GM23338 (cell line): ENCODE measurements at regions not wholly inside any gene's neighbourhood (a gene's known extent, or its start where the extent isn't known, plus 50 kb on each side); places are given as distances from the start of the nearest gene placed in this dataset.
A peak's percentile ranks its signal among the peaks of the same experiment; 100 is the strongest.

Source experiments
- ATAC-seq: fragments of 200-7000 bp; cut with Tn5 transposase; 3 replicates; pipeline ENCODE4 v1.9.1; 2020
- DNase-seq: peaks from one replicate; pipeline ENCODE4 v3.0.0-alpha.2; 2015; ENCODE audit warnings: low spot score
- H2AFZ ChIP-seq: fragments of 200-600 bp; sonication (generic); 2 replicates; pipeline ENCODE4 v1.8.0; 2016; ENCODE audit warnings: antibody characterized with exemption, mild to moderate bottlenecking, moderate library complexity
- H3F3A ChIP-seq: fragments of 200-600 bp; sonication (generic); replicated peaks from 2 replicates; pipeline ENCODE4 v1.8.0; 2017; ENCODE audit warnings: antibody characterized with exemption, mixed run types, low read depth
- H3K27ac ChIP-seq: fragments of 200-600 bp; sonication (generic); 2 replicates; pipeline ENCODE4 v1.6.1; 2016; ENCODE audit warnings: low read depth
- H3K27me3 ChIP-seq: fragments of 200-600 bp; sonication (generic); 2 replicates; pipeline ENCODE4 v1.8.0; 2016; ENCODE audit warnings: mild to moderate bottlenecking, mixed run types, moderate library complexity; ENCODE audit not compliant: insufficient read depth
- H3K36me3 ChIP-seq: fragments of 200-600 bp; sonication (generic); 2 replicates; pipeline ENCODE4 v1.8.0; 2016; ENCODE audit warnings: mild to moderate bottlenecking; ENCODE audit not compliant: insufficient read depth
- H3K4me1 ChIP-seq: fragments of 200-600 bp; sonication (generic); 2 replicates; pipeline ENCODE4 v1.8.0; 2016; ENCODE audit warnings: mild to moderate bottlenecking, moderate library complexity; ENCODE audit not compliant: insufficient read depth
- H3K4me2 ChIP-seq: fragments of 200-600 bp; sonication (generic); 2 replicates; pipeline ENCODE4 v1.7.1; 2017; ENCODE audit warnings: mixed run types
- H3K4me3 ChIP-seq: fragments of 200-600 bp; sonication (generic); 2 replicates; pipeline ENCODE4 v1.6.1; 2016; ENCODE audit warnings: mixed run types
- H3K79me2 ChIP-seq: fragments of 200-600 bp; sonication (generic); replicated peaks from 2 replicates; pipeline ENCODE4 v1.8.0; 2017; ENCODE audit warnings: mild to moderate bottlenecking; ENCODE audit not compliant: insufficient read depth
- H3K9me2 ChIP-seq: fragments of 200-600 bp; sonication (generic); 2 replicates; pipeline ENCODE4 v1.8.0; 2017; ENCODE audit not compliant: insufficient read depth
- H4K20me1 ChIP-seq: fragments of 200-600 bp; sonication (generic); replicated peaks from 2 replicates; pipeline ENCODE4 v1.8.0; 2017; ENCODE audit warnings: mild to moderate bottlenecking; ENCODE audit not compliant: insufficient read depth
- H3K27ac Mint-ChIP-seq: 2 replicates; pipeline ENCODE4 v1.8.0; 2020; ENCODE audit warnings: inconsistent platforms, mild to moderate bottlenecking, moderate library complexity, mixed read lengths
- H3K27me3 Mint-ChIP-seq: 3 replicates; pipeline ENCODE4 v1.8.0; 2022; ENCODE audit warnings: low read depth, mild to moderate bottlenecking, moderate library complexity, mixed read lengths, inconsistent platforms; ENCODE audit not compliant: insufficient read depth, poor library complexity
- H3K36me3 Mint-ChIP-seq: 3 replicates; pipeline ENCODE4 v1.8.0; 2021; ENCODE audit warnings: low read depth, mild to moderate bottlenecking, inconsistent platforms, moderate library complexity, mixed read lengths
- H3K4me1 Mint-ChIP-seq: 3 replicates; pipeline ENCODE4 v1.8.0; 2020; ENCODE audit warnings: mild to moderate bottlenecking, inconsistent platforms, mixed read lengths
- H3K4me3 Mint-ChIP-seq: 3 replicates; pipeline ENCODE4 v1.8.0; 2021; ENCODE audit warnings: moderate library complexity, mild to moderate bottlenecking, inconsistent platforms, mixed read lengths
- H3K9me3 Mint-ChIP-seq: 3 replicates; pipeline ENCODE4 v1.8.0; 2020; ENCODE audit warnings: moderate library complexity, mild to moderate bottlenecking, inconsistent platforms, mixed read lengths
- ETS1 ChIP-seq: IDR thresholded peaks from 2 replicates; pipeline ENCODE4 v1.6.1; 2016; ENCODE audit warnings: antibody characterized with exemption
- REST ChIP-seq: IDR thresholded peaks from one replicate; pipeline ENCODE4 v1.6.1; 2018; ENCODE audit warnings: antibody characterized with exemption; ENCODE audit not compliant: unreplicated experiment
- ZNF331 ChIP-seq: fragments of 250-450 bp; sonication (Bioruptor Pico); IDR thresholded peaks from 2 replicates; pipeline ENCODE4 v1.5.0; 2020; ENCODE audit warnings: low read depth, mild to moderate bottlenecking, moderate library complexity
- ZNF462 ChIP-seq: fragments of 250-450 bp; sonication (Bioruptor Pico); IDR thresholded peaks from 2 replicates; pipeline ENCODE4 v1.5.0; 2020; ENCODE audit warnings: mild to moderate bottlenecking, moderate library complexity

GRCh38 chr9:31255211-31255610 is 1129.2 kb upstream of the ACO1 start (continued):
- TF ChIP-seq ZNF462, result no peak
- TF ChIP-seq ZNF331 (CRISPR knock-in tag), result no peak

GRCh38 chr9:31259824-31260223 is 1124.6 kb upstream of the ACO1 start:
- peaks cover 24% of the 10 kb centered on the region for H3K4me1 ChIP-seq
- no peaks in the 10 kb centered on the region; the same call in 2 of the 3 replicates for H3K36me3 Mint-ChIP-seq
- no peak overlapping the region for H3K4me3 ChIP-seq
- peaks cover 2% of the 10 kb centered on the region for H3K27me3 Mint-ChIP-seq
- 0 out of 2 replicates have a peak overlapping the region, but pooled peaks have one; percentile 15 for H3K27ac ChIP-seq
- H4K20me1 ChIP-seq, result no peaks in the 10 kb centered on the region
- DNase-seq (peak; percentile 34), ATAC-seq (no peak; the same call in 2 of the 3 replicates)
- no peak overlapping the region for H2AFZ ChIP-seq
- H3K9me3 Mint-ChIP-seq, result no peaks in the 10 kb centered on the region
- H3F3A ChIP-seq, result no peaks in the 10 kb centered on the region
- no peak overlapping the region for H3K4me3 Mint-ChIP-seq
- no peak overlapping the region for H3K27ac Mint-ChIP-seq
- H3K4me2 ChIP-seq, result peak overlapping the region; percentile 13; the same call in 1 of the 2 replicates
- H3K4me1 Mint-ChIP-seq, result peaks cover 12% of the 10 kb centered on the region
- no peaks in the 10 kb centered on the region for H3K9me2 ChIP-seq
- no peaks in the 10 kb centered on the region for H3K27me3 ChIP-seq
- no peaks in the 10 kb centered on the region for H3K36me3 ChIP-seq
- no peaks in the 10 kb centered on the region for H3K79me2 ChIP-seq
- TF ChIP-seq ETS1, result no peak
- no peak for TF ChIP-seq ZNF462
- TF ChIP-seq REST, result no peak
- TF ChIP-seq ZNF331 (CRISPR knock-in tag), result no peak
